PFSK-1 (cell line): ENCODE measurements at regions not wholly inside any gene's neighbourhood (a gene's known extent, or its start where the extent isn't known, plus 50 kb on each side); places are given as distances from the start of the nearest gene placed in this dataset.

ENCODE experiments used
- FOXP2 ChIP-seq: optimal IDR thresholded peaks from 2 replicates; pipeline ENCODE3; 2011; ENCODE audit warnings: borderline replicate concordance, control low read depth, inconsistent platforms; ENCODE audit not compliant: insufficient read depth; ENCODE audit errors: extremely low read length, extremely low read depth
- POLR2AphosphoS5 ChIP-seq: IDR thresholded peaks from 2 replicates; pipeline ENCODE4 v1.6.1; 2012; ENCODE audit warnings: low read depth, mild to moderate bottlenecking, control low read depth, low read length, moderate library complexity
- SIN3A ChIP-seq: IDR thresholded peaks from 2 replicates; pipeline ENCODE4 v1.6.1; 2012; ENCODE audit warnings: mild to moderate bottlenecking, low read length, moderate library complexity, borderline replicate concordance; ENCODE audit not compliant: insufficient read depth
- TAF1 ChIP-seq: IDR thresholded peaks from 2 replicates; pipeline ENCODE4 v1.6.1; 2012; ENCODE audit warnings: low read length, control low read depth, borderline replicate concordance; ENCODE audit not compliant: insufficient read depth
- TF ChIP-seq, protein P1 (sequence below), 2 experiments: IDR thresholded peaks; 2 replicates each; pipeline versions ENCODE4 v1.6.1 to v1.8.0; 2011 to 2012; ENCODE audit warnings: low read depth in 2 of 2, low read length in 2 of 2, control low read depth in 1 of 2, inconsistent platforms in 1 of 2, mild to moderate bottlenecking in 1 of 2, moderate library complexity in 1 of 2; ENCODE audit not compliant: insufficient read depth in 1 of 2

DNA sequence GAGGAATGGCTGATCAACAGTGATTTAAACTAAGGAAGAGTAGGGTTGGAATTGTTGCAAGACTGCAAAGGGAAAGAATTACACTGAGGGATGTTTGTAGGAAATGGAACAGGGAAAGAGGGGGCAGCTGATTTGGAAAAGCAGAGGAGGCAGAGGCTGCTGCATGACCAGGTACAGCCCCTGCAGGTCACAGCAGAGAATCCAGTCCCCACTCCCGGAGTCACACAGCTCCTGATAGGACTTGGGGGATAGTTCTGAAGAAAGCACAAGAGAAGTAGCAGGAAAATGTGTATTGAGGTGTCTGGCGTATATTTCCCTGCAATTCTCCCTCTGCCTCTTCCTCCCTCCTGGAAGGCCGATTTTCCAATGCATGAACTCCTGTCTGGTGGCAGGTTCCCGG, 92.5 kb upstream of the PDE10A start:
- TF ChIP-seq, protein P1, sequence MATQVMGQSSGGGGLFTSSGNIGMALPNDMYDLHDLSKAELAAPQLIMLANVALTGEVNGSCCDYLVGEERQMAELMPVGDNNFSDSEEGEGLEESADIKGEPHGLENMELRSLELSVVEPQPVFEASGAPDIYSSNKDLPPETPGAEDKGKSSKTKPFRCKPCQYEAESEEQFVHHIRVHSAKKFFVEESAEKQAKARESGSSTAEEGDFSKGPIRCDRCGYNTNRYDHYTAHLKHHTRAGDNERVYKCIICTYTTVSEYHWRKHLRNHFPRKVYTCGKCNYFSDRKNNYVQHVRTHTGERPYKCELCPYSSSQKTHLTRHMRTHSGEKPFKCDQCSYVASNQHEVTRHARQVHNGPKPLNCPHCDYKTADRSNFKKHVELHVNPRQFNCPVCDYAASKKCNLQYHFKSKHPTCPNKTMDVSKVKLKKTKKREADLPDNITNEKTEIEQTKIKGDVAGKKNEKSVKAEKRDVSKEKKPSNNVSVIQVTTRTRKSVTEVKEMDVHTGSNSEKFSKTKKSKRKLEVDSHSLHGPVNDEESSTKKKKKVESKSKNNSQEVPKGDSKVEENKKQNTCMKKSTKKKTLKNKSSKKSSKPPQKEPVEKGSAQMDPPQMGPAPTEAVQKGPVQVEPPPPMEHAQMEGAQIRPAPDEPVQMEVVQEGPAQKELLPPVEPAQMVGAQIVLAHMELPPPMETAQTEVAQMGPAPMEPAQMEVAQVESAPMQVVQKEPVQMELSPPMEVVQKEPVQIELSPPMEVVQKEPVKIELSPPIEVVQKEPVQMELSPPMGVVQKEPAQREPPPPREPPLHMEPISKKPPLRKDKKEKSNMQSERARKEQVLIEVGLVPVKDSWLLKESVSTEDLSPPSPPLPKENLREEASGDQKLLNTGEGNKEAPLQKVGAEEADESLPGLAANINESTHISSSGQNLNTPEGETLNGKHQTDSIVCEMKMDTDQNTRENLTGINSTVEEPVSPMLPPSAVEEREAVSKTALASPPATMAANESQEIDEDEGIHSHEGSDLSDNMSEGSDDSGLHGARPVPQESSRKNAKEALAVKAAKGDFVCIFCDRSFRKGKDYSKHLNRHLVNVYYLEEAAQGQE (IDR thresholded peaks at IDR 0.05; ENCODE audit: insufficient read depth in 1 of 2, low read depth in 2 of 2, low read length in 2 of 2) = no peak
- TF ChIP-seq POLR2AphosphoS5 (no peak), FOXP2 (no peak), TAF1 (no peak), SIN3A (no peak)

DNA sequence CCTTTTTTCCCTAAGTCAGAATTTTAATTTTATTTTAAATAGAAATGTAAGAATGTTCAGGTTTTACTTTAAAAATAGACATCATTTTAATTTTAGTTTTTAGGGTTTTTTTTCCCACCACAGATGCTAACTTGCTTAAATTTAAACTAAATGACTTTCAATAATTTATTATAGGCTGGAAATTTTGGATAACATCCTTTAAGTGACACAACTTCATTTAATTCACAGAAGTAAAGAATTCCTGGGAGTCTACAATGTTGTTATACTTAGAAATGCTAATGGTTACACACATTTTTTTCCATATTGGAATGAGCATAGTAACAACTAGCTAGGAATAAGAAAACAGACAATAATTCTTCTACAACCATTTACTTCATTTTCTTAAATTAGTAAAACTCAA, 90.5 kb upstream of the PDE10A start:
- TF ChIP-seq TAF1 (no peak), POLR2AphosphoS5 (no peak), SIN3A (no peak), FOXP2 (no peak)

DNA sequence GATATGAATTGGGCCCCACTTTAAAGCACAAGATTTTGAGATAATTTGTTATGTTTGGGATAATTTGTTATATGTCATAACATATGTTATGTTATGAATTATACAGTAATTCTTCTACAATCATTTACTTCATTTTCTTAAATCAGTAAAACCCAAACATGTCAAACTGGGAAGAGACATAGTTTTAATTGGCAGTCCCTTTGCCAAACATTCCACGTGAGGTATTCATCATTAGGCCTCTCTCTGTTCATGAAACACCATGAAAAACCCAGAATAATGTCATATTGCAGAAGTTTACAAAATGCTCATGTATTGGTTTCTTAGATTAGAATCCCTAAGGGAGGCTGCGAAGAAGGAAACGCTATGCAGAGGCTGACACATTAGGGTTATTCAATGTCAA, 89.4 kb upstream of the PDE10A start:
- TF ChIP-seq POLR2AphosphoS5 (no peak), SIN3A (no peak), TAF1 (no peak), FOXP2 (no peak)
- TF ChIP-seq, protein P1 (IDR thresholded peaks at IDR 0.05; ENCODE audit: insufficient read depth in 1 of 2, low read depth in 2 of 2, low read length in 2 of 2) = no peak

DNA sequence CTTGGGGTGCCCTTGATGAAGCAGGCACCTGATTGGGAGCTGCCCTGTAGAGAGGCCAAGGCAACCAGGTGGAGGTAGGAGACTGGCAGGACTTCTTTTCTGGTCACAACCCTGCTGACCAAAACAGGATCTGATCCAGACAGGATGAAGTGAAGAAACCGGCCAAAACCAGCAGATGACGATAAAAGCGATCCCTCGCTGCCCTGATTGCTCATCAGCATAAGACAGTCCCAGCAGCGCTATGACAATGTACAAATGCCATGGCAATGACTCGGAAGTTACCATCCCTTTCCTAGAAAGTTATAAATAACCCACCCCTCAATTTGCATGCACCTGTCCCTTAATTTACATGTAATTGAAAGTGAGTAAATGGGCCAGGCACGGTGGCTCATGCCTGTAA, 88.4 kb upstream of the PDE10A start:
- TF ChIP-seq, protein P1 (IDR thresholded peaks at IDR 0.05; ENCODE audit: insufficient read depth in 1 of 2, low read depth in 2 of 2, low read length in 2 of 2) = no peak
- TF ChIP-seq POLR2AphosphoS5 = no peak
- TF ChIP-seq FOXP2 = no peak
- TF ChIP-seq SIN3A = no peak
- TF ChIP-seq TAF1 = no peak

DNA sequence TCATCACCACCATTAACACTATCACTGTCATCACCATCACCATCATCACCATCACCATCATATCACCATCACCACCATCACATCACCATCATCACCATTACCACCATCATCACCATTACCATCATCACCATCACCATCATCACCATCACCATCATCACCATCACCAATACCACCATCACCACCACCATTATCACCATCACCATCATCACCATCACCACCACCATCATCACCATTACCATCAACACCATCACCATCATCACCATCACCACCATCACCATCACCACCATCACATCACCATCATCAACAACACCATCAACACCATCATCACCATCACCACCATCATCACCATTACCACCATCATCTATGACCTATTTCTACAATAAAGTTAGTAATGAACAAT, 86.1 kb upstream of the PDE10A start:
- TF ChIP-seq, protein P1 (IDR thresholded peaks at IDR 0.05; ENCODE audit: insufficient read depth in 1 of 2, low read depth in 2 of 2, low read length in 2 of 2) = no peak
- TF ChIP-seq SIN3A (no peak), TAF1 (no peak), FOXP2 (no peak), POLR2AphosphoS5 (no peak)
